ENCODE measurements at regions not wholly inside any gene's neighbourhood (a gene's known extent, or its start where the extent isn't known, plus 50 kb on each side); places are given as distances from the start of the nearest gene placed in this dataset.

DNA sequence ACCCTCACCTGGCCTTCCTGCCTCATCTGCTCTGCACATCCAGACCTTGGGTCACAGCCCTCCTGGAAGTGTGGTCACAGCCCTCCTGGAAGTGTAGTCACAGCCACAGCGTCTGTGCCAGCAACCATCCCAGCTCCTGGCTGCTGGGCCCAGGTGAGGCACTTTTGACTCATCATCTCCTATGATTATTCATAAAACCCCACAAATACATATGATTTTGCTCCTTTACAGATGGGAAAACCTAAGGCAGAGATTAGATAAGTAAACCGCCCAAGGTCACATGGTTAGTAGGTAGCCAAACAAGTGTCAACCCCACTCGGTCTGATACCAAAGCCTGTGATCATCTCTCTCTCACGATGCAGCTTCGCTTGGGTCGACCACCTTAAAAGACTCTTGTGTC, 94.3 kb downstream of the PRLHR start:
- no peaks in the 10 kb centered on the region for H3K36me3 ChIP-seq (replicated peaks in 1 of 2)
- no peaks in the 10 kb centered on the region for H3K4me1 ChIP-seq (replicated peaks in 1 of 2)
- intact Hi-C loops (cut with DNase I) = no loop called here
- DNase-seq = peak in 1 of 7 donors; percentile 17
- no peak overlapping the region for H3K4me3 ChIP-seq
- no peaks in the 10 kb centered on the region for H3K9me3 ChIP-seq (replicated peaks in 1 of 3)
- H3K27ac ChIP-seq = no peak overlapping the region
- H3K27me3 ChIP-seq = peaks cover 7% of the 10 kb centered on the region
- TF ChIP-seq POLR2A (IDR thresholded peaks at IDR 0.05) = no peak
- 77 to 82% (median 80%) methylated on average over 6 of the region's 6 CpGs for WGBS, 4 donors

DNA sequence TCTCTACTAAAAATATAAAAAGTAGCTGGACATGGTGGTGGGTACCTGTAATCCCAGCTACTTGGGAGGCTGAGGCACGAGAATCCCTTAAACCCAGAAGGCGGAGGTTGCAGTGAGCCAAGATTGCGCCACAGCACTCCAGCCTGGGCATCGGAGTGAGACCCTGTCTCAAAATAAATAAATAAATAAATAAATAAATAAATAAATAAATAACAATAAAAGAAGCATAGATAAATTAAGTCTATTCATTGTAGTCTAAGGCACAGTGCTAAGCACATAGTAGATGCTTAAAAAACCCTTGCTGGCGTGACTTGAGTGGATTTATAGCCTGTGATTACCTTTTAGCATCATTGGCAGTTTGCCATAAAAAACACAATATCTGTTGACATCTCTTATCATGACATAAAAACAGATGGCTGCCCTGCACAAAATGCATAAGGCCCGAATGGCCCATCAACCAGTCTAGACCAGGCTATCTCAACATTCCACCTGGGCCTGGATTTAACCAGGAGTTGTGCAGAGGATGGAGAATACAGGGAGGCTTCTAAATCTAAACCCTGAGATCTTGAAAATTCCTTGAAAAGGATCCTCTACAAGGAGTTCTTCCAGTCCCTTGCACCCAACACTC, 94.9 kb downstream of the PRLHR start:
- Histone ChIP-seq H3K9me3 (replicated peaks in 1 of 3) (no peaks in the 10 kb centered on the region), H3K27me3 (peaks cover 7% of the 10 kb centered on the region), H3K4me1 (replicated peaks in 1 of 2) (no peaks in the 10 kb centered on the region), H3K27ac (no peak overlapping the region), H3K4me3 (no peak overlapping the region), H3K36me3 (replicated peaks in 1 of 2) (no peaks in the 10 kb centered on the region)
- WGBS, 4 donors = 70 to 79% (median 76%) methylated on average over 6 of the region's 6 CpGs
- no peak for DNase-seq
- intact Hi-C loops (cut with DNase I) = no loop called here
- TF ChIP-seq, protein P1, sequence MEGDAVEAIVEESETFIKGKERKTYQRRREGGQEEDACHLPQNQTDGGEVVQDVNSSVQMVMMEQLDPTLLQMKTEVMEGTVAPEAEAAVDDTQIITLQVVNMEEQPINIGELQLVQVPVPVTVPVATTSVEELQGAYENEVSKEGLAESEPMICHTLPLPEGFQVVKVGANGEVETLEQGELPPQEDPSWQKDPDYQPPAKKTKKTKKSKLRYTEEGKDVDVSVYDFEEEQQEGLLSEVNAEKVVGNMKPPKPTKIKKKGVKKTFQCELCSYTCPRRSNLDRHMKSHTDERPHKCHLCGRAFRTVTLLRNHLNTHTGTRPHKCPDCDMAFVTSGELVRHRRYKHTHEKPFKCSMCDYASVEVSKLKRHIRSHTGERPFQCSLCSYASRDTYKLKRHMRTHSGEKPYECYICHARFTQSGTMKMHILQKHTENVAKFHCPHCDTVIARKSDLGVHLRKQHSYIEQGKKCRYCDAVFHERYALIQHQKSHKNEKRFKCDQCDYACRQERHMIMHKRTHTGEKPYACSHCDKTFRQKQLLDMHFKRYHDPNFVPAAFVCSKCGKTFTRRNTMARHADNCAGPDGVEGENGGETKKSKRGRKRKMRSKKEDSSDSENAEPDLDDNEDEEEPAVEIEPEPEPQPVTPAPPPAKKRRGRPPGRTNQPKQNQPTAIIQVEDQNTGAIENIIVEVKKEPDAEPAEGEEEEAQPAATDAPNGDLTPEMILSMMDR (IDR thresholded peaks at IDR 0.05) = no peak
- no peak for TF ChIP-seq POLR2A (IDR thresholded peaks at IDR 0.05)

DNA sequence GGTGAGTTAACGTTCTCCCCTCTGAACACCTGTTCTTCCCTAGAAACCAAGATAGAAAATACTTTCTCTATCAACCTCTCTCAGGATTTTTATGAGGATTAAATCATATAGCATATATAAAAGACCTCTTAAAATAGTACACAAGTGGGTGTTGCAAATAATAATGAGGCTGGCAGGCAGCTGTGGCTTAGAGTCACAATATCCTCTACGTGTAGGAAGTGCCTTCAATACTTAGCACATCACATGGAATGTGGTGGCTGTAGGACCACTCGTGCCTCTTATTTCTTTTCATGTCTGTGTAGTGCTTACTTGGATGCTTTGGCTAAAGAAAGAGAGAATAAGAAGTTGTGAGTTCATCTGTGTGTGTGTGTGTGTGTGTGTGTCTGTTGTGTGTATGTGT, 96.3 kb downstream of the PRLHR start:
- no peak overlapping the region for H3K27ac ChIP-seq
- peaks cover 7% of the 10 kb centered on the region for H3K27me3 ChIP-seq
- TF ChIP-seq, protein P1 (IDR thresholded peaks at IDR 0.05) = no peak
- TF ChIP-seq POLR2A (IDR thresholded peaks at IDR 0.05) = no peak
- DNase-seq = no peak
- no peaks in the 10 kb centered on the region for H3K9me3 ChIP-seq (replicated peaks in 1 of 3)
- H3K36me3 ChIP-seq (replicated peaks in 1 of 2) = no peaks in the 10 kb centered on the region
- WGBS, 4 donors = 55 to 74% (median 64%) methylated on average over 3 of the region's 3 CpGs
- no peaks in the 10 kb centered on the region for H3K4me1 ChIP-seq (replicated peaks in 1 of 2)
- intact Hi-C loops (cut with DNase I) = no loop called here
- no peak overlapping the region for H3K4me3 ChIP-seq

DNA sequence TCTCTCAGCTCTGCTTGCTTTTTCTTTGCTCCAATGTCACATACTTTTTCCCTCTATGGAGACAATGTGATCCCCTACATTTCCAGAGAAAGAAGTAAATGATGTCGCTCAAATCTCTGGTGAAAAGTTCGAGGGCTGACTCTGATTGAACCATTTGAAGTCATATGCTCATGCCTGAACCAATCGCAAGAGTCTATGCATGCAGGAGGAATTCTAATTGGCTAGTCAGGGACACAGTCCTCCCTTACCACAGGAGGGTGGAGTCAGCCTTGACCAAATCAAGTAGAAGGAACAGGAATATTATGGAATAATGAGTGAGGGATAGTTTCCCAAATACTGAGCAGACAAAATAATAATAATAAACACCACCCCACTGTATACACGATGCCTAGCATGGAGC, 96.8 kb downstream of the PRLHR start:
- Histone ChIP-seq H3K4me3 (no peak overlapping the region), H3K27me3 (peaks cover 7% of the 10 kb centered on the region), H3K36me3 (replicated peaks in 1 of 2) (no peaks in the 10 kb centered on the region), H3K4me1 (replicated peaks in 1 of 2) (no peaks in the 10 kb centered on the region), H3K27ac (no peak overlapping the region), H3K9me3 (replicated peaks in 1 of 3) (no peaks in the 10 kb centered on the region)
- 74 to 95% (median 83%) methylated on average over 4 of the region's 4 CpGs for WGBS, 4 donors
- TF ChIP-seq, protein P1 (IDR thresholded peaks at IDR 0.05) = no peak
- TF ChIP-seq POLR2A (IDR thresholded peaks at IDR 0.05) = no peak
- intact Hi-C loops (cut with DNase I) = no loop called here
- DNase-seq = no peak

DNA sequence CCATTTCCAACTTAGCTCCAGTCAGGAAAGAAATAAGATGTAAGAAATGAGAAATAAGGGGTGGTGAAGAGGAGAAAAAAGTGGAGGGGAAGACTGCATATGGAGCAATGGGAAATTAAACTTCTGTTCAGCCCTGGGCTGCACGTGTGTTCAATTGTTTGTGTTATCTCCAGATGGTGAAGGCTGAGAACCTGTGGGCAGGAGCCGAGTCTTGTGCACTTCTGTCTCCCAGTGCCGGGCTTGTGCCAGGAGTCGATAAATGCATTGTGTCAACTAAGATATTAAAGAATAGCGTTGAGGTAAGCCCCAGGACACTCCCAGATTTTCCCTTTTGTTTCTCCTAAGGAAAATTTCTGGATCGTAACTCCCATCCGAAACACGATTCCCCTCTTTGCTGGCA, 98.2 kb downstream of the PRLHR start:
- no peak for DNase-seq
- WGBS, 4 donors = 79 to 85% (median 82%) methylated on average over 8 of the region's 8 CpGs
- H3K9me3 ChIP-seq (replicated peaks in 1 of 3) = no peaks in the 10 kb centered on the region

More for the DNA sequence above, 98.2 kb downstream of the PRLHR start:
- Histone ChIP-seq H3K27me3 (peaks cover 7% of the 10 kb centered on the region), H3K4me1 (replicated peaks in 1 of 2) (no peaks in the 10 kb centered on the region), H3K4me3 (no peak overlapping the region), H3K27ac (no peak overlapping the region), H3K36me3 (replicated peaks in 1 of 2) (no peaks in the 10 kb centered on the region)
- no peak for TF ChIP-seq POLR2A (IDR thresholded peaks at IDR 0.05)
- TF ChIP-seq, protein P1 (IDR thresholded peaks at IDR 0.05) = no peak
- intact Hi-C loops (cut with DNase I) = no loop called here

Measured in adrenal gland (tissue), 9 donors.